ENCODE measurements at regions not wholly inside any gene's neighbourhood (a gene's known extent, or its start where the extent isn't known, plus 50 kb on each side); places are given as distances from the start of the nearest gene placed in this dataset.

DNA sequence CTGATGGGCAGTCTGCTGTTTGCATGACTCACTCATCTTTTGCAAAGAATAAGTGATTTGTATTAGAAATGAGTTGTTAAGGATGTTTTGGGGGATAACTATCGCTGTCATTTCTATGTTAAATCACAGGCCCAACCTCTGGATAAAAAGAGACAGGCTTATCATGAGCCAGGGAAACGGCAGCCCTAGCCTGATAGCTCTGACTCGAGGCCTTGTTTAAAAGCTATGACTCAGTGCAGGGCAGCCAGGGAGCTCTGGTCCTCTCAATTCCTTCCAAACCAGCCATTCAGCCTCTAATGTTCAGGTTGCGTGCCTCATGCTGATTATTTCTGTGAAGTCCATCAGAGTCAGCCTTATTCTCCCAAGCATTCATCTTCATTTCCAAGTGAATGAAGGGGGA is 305.9 kb upstream of the HAND2 start:
- TF ChIP-seq, protein P1, sequence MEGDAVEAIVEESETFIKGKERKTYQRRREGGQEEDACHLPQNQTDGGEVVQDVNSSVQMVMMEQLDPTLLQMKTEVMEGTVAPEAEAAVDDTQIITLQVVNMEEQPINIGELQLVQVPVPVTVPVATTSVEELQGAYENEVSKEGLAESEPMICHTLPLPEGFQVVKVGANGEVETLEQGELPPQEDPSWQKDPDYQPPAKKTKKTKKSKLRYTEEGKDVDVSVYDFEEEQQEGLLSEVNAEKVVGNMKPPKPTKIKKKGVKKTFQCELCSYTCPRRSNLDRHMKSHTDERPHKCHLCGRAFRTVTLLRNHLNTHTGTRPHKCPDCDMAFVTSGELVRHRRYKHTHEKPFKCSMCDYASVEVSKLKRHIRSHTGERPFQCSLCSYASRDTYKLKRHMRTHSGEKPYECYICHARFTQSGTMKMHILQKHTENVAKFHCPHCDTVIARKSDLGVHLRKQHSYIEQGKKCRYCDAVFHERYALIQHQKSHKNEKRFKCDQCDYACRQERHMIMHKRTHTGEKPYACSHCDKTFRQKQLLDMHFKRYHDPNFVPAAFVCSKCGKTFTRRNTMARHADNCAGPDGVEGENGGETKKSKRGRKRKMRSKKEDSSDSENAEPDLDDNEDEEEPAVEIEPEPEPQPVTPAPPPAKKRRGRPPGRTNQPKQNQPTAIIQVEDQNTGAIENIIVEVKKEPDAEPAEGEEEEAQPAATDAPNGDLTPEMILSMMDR (conservative IDR thresholded peaks at IDR 0.05; ENCODE audit: low read length): no peak
- TF ChIP-seq EZH2phosphoT487 (IDR thresholded peaks at IDR 0.05; ENCODE audit: borderline replicate concordance): no peak

Measured in Loucy (cell line).